Breast epithelium (tissue), 4 donors: ENCODE measurements at regions not wholly inside any gene's neighbourhood (a gene's known extent, or its start where the extent isn't known, plus 50 kb on each side); places are given as distances from the start of the nearest gene placed in this dataset.

ENCODE experiments used
- DNase-seq, 2 donors: peaks; one replicate each; pipeline ENCODE4 v3.0.0-alpha.2; 2019; ENCODE audit warnings: low spot score in 2 of 2
- H3K27ac ChIP-seq, 2 donors: fragments of 200-600 bp; sonication (generic) in 1 of 2; one replicate each; pipeline ENCODE4 v1.5.1; 2016 to 2019; ENCODE audit warnings: mild to moderate bottlenecking in 1 of 2
- H3K27me3 ChIP-seq, 2 donors: fragments of 200-600 bp; sonication (generic) in 1 of 2; one replicate each; pipeline versions ENCODE4 v1.5.1 to v1.6.0; 2017 to 2019; ENCODE audit warnings: control low read depth in 1 of 2, mild to moderate bottlenecking in 1 of 2
- H3K36me3 ChIP-seq: fragments of 200-600 bp; one replicate; pipeline ENCODE4 v1.5.1; 2019
- H3K4me1 ChIP-seq, 2 donors: fragments of 200-600 bp; sonication (generic); one replicate each; pipeline ENCODE4 v1.5.1; 2016 to 2019; ENCODE audit warnings: control low read depth in 1 of 2
- H3K4me3 ChIP-seq, 3 donors: fragments of 200-600 bp; sonication (generic); 1 replicate in 2 of 3; 2 replicates in 1 of 3; pipeline ENCODE4 v1.5.1; 2016 to 2019; ENCODE audit warnings: mild to moderate bottlenecking in 3 of 3, moderate library complexity in 2 of 3
- H3K9me3 ChIP-seq, 2 donors: fragments of 200-600 bp; sonication (generic) in 1 of 2; one replicate each; pipeline ENCODE4 v1.5.1; 2016 to 2019; ENCODE audit warnings: control low read depth in 1 of 2
- CTCF ChIP-seq, 3 donors: fragments of 450-650 bp; IDR thresholded peaks; one replicate each; pipeline ENCODE4 v1.5.1; 2016 to 2017; ENCODE audit warnings: antibody characterized with exemption in 3 of 3, mild to moderate bottlenecking in 3 of 3, moderate library complexity in 3 of 3
- POLR2A ChIP-seq: fragments of 450-650 bp; IDR thresholded peaks from one replicate; pipeline ENCODE4 v1.6.1; 2016; ENCODE audit warnings: antibody characterized with exemption, mild to moderate bottlenecking, moderate library complexity
- POLR2AphosphoS5 ChIP-seq, 3 donors: sonication (generic); formaldehyde crosslinking; IDR thresholded peaks; one replicate each; pipeline ENCODE4 v1.6.1; 2017; ENCODE audit warnings: antibody characterized with exemption in 3 of 3
- intact Hi-C: fragments of 100-400 bp; cut with DNase I; formaldehyde crosslinking; loops from one replicate; pipeline ENCODE4 v1.15.1; 2023; ENCODE audit warnings: low total_unique reads

DNA sequence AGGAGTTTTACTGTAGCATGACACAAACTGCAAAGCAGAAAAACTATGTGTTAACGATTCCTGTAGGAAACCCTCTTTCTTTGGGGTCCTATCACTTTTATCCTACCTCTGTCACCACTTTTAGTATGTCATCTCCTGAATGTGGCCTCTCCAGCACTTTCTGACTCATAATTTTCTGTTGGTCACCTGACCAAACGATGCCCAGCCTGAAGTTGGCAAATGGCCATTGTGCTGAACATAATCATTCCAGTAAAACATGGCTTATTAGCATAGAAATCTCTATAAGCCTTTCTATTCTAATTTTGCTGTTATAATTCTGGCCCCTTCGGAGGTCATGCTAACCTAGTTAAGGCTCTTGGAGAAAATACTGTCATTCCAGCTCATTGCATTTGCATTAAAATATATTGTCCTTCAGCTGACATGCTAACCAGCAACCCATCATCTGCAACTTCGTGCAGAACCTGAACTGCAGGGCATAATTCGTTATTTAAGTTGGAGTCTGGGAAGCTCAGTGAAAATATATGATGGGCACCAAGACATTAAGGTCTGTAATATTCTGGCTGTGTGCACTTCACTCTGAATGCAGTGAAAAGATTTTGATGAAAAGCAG lies 140.3 kb downstream of the NMUR2 start:
- TF ChIP-seq CTCF (IDR thresholded peaks at IDR 0.05) (no peak), POLR2AphosphoS5 (IDR thresholded peaks at IDR 0.05) (no peak), POLR2A (no peak)
- H3K4me3 ChIP-seq = no peak overlapping the region
- no peaks in the 10 kb centered on the region for H3K9me3 ChIP-seq
- intact Hi-C loops = no loop called here
- H3K27ac ChIP-seq = no peak overlapping the region
- no peaks in the 10 kb centered on the region for H3K36me3 ChIP-seq
- H3K4me1 ChIP-seq = no peaks in the 10 kb centered on the region
- H3K27me3 ChIP-seq = no peaks in the 10 kb centered on the region
- no peak for DNase-seq

DNA sequence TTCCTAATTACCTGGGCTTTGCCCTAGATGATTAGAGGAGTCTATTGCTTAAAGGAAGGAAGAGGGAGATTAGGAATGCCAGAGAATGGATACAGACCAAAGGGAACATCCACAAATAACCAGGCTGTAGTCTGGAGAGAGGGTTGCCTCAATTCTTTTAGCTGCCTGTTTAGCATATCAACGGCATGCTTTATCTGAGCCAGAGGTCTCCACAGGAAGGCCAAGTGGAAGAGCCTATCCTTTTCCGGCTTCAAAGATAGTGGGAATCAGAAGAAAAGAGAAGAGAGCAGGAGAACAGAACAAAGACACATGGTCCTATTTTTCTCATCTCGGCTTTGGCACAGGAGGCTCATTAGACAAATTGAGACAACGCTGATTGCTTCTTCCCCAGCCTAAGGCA lies 142.4 kb downstream of the NMUR2 start:
- intact Hi-C loops = no loop called here
- no peaks in the 10 kb centered on the region for H3K4me1 ChIP-seq
- no peak for DNase-seq
- H3K27me3 ChIP-seq = no peaks in the 10 kb centered on the region
- no peak overlapping the region for H3K4me3 ChIP-seq
- TF ChIP-seq POLR2A = no peak
- TF ChIP-seq POLR2AphosphoS5 (IDR thresholded peaks at IDR 0.05) = no peak
- TF ChIP-seq CTCF (IDR thresholded peaks at IDR 0.05) = no peak
- H3K27ac ChIP-seq = no peak overlapping the region
- H3K36me3 ChIP-seq = no peaks in the 10 kb centered on the region
- no peaks in the 10 kb centered on the region for H3K9me3 ChIP-seq

DNA sequence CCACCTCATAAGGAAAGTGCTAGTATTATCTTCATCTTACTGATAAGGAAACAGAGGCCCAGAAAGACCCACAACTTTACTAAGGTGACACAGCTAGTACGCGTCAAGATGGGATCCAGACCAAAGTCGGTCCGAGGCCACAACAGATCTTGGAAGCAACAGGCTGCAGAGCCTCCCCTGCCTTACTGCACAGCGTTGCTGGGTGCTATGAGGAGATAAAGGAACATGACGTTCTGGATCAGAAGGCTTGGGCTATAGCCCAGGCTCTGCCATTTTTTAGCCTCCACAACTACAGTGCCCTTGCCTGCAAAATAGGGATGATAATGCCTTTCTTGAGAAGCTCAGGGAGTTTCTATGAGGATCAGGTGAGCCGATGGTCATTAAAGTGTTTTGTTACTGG lies 144.1 kb downstream of the NMUR2 start:
- H3K9me3 ChIP-seq = no peaks in the 10 kb centered on the region

DNA sequence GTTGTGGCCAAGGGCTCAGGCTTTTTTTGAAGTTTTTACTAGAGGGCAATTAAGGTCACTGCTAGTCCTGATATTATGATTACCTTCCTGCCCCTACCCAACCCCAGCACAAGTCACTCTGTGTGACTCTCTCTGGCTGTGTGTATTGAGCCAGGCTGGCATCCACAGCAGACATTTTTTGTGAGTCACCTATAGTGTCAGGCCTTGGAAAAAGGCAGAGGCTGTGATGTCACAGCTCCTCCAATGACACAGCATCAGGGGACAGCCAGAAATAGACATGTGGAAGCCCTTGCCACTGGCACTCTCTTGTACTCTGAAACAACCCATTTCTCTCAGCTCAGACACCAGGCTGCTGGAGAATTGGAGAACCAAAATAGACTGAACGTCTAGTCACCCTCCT lies 145.4 kb downstream of the NMUR2 start:
- Histone ChIP-seq H3K36me3 (no peaks in the 10 kb centered on the region), H3K4me1 (no peaks in the 10 kb centered on the region), H3K4me3 (no peak overlapping the region), H3K27me3 (no peaks in the 10 kb centered on the region), H3K9me3 (no peaks in the 10 kb centered on the region), H3K27ac (no peak overlapping the region)
- TF ChIP-seq POLR2AphosphoS5 (IDR thresholded peaks at IDR 0.05) (no peak), CTCF (IDR thresholded peaks at IDR 0.05) (no peak), POLR2A (no peak)
- intact Hi-C loops = no loop called here
- DNase-seq = no peak

More for the DNA sequence above, 144.1 kb downstream of the NMUR2 start:
- intact Hi-C loops = no loop called here
- H3K27me3 ChIP-seq = no peaks in the 10 kb centered on the region
- H3K27ac ChIP-seq = no peak overlapping the region
- no peak overlapping the region for H3K4me3 ChIP-seq
- no peaks in the 10 kb centered on the region for H3K36me3 ChIP-seq
- no peaks in the 10 kb centered on the region for H3K4me1 ChIP-seq
- TF ChIP-seq POLR2A (no peak), CTCF (IDR thresholded peaks at IDR 0.05) (no peak), POLR2AphosphoS5 (IDR thresholded peaks at IDR 0.05) (no peak)
- no peak for DNase-seq

- Histone ChIP-seq H3K4me3 (no peak overlapping the region), H3K4me1 (no peaks in the 10 kb centered on the region), H3K27me3 (no peaks in the 10 kb centered on the region), H3K9me3 (no peaks in the 10 kb centered on the region), H3K27ac (no peak overlapping the region), H3K36me3 (no peaks in the 10 kb centered on the region)
- no peak for DNase-seq
- intact Hi-C loops = no loop called here
- TF ChIP-seq POLR2AphosphoS5 (IDR thresholded peaks at IDR 0.05) (no peak), POLR2A (no peak), CTCF (IDR thresholded peaks at IDR 0.05) (no peak)
Observed at GRCh38 chr5:152256580-152256979, 148.5 kb downstream of the NMUR2 start.
